AG09309 (cell line): ENCODE measurements at regions not wholly inside any gene's neighbourhood (a gene's known extent, or its start where the extent isn't known, plus 50 kb on each side); places are given as distances from the start of the nearest gene placed in this dataset.
"Not testable (repeated sequence)": the region's sequence is repeated elsewhere in the genome, so short reads cannot be mapped to it uniquely, and the experiment has no call there.

Experiments used
- DNase-seq: peaks from one replicate; pipeline ENCODE4 v3.0.0-alpha.2; 2010; ENCODE audit warnings: low read depth
- H3K4me3 ChIP-seq: 2 replicates; pipeline ENCODE4 v1.5.1; 2011; ENCODE audit warnings: mild to moderate bottlenecking, low read depth, low read length, moderate library complexity; ENCODE audit not compliant: control insufficient read depth
- TF ChIP-seq, protein P1 (sequence below): IDR thresholded peaks from 2 replicates; pipeline ENCODE4 v1.5.1; 2011; ENCODE audit warnings: mild to moderate bottlenecking, low read depth, low read length, inconsistent platforms; ENCODE audit not compliant: insufficient read depth, control insufficient read depth; ENCODE audit errors: missing control alignments

DNA sequence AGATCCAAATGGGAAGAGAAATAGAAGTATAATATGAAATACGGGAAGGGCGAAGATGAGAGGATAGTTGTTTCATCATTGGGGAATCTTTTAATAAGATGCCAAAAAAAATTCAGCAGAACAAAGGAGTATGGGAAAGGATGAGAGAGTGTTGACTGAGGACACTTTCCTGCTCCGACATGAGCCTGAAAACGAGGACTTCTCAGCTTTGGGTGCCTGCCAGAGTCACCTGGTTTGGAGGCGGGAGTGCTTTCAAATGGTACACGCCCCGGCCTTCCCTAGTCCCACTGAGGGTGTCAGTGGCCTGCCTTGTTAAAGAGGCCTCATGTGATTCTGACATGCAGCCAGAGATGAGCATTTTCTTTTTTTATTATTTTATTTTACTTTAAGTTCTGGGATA, 250.9 kb downstream of the ANKRD60 start:
- DNase-seq = no peak
- no peak overlapping the region for H3K4me3 ChIP-seq
- TF ChIP-seq, protein P1, sequence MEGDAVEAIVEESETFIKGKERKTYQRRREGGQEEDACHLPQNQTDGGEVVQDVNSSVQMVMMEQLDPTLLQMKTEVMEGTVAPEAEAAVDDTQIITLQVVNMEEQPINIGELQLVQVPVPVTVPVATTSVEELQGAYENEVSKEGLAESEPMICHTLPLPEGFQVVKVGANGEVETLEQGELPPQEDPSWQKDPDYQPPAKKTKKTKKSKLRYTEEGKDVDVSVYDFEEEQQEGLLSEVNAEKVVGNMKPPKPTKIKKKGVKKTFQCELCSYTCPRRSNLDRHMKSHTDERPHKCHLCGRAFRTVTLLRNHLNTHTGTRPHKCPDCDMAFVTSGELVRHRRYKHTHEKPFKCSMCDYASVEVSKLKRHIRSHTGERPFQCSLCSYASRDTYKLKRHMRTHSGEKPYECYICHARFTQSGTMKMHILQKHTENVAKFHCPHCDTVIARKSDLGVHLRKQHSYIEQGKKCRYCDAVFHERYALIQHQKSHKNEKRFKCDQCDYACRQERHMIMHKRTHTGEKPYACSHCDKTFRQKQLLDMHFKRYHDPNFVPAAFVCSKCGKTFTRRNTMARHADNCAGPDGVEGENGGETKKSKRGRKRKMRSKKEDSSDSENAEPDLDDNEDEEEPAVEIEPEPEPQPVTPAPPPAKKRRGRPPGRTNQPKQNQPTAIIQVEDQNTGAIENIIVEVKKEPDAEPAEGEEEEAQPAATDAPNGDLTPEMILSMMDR = no peak

DNA sequence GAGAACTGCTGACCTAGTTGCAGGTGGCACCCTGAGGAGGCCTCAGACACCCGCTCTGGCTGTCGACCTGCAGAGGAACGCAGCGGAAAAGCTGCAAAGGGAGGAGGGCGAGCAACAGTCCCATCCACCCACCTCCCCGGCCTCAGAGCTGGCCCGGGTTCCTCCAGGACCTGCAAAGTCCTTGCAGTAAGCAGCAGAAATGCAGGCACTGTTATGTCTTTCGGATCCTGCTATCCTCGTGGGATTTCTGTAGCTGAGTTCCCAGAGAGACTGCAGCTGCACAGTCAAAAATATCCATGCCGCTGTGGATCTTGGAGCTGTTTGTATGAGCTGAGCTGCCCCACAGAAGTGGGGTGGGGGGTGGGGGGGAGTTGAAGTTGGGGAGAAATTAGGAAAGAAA, 251.3 kb downstream of the ANKRD60 start:
- no peak for DNase-seq
- no peak overlapping the region for H3K4me3 ChIP-seq
- TF ChIP-seq, protein P1 = no peak

DNA sequence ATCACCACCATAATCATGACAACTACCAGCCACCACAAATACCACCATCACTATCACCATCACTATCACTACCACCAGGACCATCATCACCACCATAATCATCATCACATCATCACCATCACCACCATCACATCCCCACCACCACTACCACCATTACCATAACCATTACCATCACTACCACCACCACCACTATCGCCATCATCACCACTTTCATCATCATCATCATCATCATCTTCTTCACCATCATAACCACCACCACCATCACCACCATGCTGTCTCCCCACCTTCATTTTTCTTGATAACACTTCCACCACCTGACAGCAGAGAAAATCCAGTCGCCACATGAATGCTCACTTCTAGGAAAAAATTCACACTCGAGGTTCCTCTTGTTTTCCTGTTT, 253.6 kb downstream of the ANKRD60 start:
- TF ChIP-seq, protein P1 = no peak
- no peak overlapping the region for H3K4me3 ChIP-seq
- no peak for DNase-seq

DNA sequence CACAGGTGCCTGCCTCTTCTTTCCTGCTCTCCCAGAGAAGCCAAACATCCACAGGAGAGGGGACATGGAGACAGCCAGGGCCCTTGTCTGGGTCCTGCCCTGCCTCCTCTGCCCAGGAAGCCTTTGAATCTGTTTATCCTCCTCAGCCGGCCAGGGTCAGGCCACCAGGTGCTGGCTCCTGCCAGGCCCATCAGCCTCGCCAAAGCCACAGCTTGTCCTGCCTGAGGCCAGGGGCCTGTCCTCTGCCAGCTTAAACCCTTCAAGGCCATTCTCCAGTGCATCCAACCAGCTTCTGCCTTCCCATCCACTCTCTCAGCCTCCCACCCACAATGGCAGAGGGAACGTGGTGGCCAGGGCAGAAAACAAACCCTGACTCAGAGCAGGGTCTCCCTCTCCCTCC, 254.6 kb downstream of the ANKRD60 start:
- no peak overlapping the region for H3K4me3 ChIP-seq
- DNase-seq = no peak
- TF ChIP-seq, protein P1 = no peak

DNA sequence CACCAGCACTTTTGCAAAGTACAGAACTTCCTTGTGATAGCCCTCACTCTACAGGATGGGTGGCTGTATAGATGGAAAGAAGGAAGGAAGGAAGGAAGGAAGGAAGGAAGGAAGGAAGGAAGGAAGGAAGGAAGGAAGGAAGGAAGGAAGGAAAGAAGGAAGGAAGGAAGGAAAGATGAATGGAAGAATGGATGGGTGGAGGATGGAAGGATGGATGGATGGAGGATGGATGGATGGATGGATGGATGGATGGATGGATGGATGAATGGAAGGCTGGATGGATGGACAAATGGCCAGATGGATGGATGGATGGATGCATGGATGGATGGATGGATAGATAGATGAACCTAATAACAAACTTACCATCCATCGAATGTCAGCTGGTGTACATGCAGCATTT, 256.9 kb downstream of the ANKRD60 start:
- DNase-seq, H3K4me3 ChIP-seq: not testable (repeated sequence)

DNA sequence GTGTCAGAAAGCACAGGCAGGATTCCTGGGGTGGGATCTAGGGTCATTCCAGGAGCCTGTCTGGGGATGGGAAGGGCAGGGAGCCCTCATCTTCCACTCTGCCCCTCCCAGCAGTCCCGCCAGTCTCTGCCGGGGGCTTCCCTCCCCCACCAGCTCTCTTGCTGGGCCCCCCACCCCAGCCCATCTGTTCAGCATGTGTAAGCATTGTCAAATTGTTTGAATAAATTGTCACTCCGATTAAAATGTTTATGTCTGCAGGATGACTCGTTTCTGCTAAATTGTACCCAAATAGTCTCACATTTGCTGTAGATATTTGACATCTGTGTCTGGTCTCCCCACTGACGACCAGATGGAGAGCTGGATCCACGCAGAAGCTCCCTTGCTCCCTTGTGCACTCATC, 257.6 kb downstream of the ANKRD60 start:
- no peak overlapping the region for H3K4me3 ChIP-seq
- TF ChIP-seq, protein P1 = no peak
- no peak for DNase-seq

DNA sequence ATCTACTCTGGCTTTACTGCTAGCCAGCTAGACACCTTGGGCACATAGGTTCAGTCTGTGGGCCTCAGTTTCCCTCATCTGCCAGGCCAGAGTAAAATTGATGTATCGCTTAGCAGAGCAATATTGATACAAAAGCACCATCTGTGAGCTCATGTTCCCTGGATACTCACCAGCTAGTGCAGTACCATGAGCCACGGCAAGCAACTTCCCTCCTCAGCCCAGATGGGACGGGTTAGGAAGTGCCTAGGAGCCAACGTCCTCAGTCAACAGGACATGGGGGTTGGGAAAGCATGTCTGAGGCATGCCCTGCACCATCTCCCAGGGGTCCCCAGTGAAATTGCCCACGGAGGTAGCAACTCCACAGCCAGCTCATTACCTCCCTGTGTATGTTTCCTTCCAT, 258.3 kb downstream of the ANKRD60 start:
- TF ChIP-seq, protein P1 = no peak
- DNase-seq = no peak

DNA sequence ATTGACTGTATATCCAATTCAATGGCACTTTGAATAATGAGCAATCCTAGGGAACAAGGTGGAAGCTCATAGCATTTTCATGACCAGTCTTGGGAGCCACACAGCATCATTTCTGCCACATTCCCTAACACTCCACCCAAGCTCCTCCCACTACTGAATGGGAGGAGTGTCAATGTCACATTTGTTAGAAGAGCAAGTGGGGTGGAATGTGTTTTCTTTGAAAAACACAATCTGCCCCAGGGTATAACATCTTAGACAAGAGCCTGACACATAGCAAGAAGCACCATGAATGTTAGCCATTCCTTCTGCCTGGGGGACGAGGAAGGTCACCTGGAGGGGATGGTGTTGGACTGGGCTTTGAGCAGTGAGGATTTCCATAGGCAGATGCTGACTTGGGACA, 258.3 kb upstream of the PMEPA1 start:
- no peak overlapping the region for H3K4me3 ChIP-seq
- DNase-seq = no peak
- TF ChIP-seq, protein P1 = no peak

More for the DNA sequence above, 258.3 kb downstream of the ANKRD60 start:
- no peak overlapping the region for H3K4me3 ChIP-seq
